ENCODE measurements at regions not wholly inside any gene's neighbourhood (a gene's known extent, or its start where the extent isn't known, plus 50 kb on each side); places are given as distances from the start of the nearest gene placed in this dataset.

DNA sequence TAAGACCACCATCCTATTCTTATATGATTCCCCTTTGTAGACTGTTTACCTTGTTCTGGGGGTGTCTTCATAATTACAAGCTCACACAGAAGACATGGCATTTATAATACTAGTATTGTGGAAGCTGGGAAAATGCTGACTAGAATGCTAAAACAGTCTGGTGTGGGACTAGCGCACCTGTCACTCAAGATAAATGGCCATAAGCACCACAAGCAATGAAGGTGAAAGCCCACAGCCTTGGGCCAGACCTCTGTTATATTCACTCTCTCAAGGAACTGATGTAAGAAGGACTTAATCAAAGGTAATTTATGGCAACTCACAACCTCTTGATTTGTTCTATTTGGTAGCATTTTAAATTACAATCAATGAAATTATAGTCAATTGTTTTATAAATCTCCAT is 721.5 kb downstream of the SEMA5A start:
- Histone ChIP-seq H3K27ac (ENCODE audit: low read depth, low read length) (no peak overlapping the region), H3K4me1 (ENCODE audit: control insufficient read depth in 3 of 3, insufficient read depth in 3 of 3, low read length in 3 of 3) (no peaks in the 10 kb centered on the region)

DNA sequence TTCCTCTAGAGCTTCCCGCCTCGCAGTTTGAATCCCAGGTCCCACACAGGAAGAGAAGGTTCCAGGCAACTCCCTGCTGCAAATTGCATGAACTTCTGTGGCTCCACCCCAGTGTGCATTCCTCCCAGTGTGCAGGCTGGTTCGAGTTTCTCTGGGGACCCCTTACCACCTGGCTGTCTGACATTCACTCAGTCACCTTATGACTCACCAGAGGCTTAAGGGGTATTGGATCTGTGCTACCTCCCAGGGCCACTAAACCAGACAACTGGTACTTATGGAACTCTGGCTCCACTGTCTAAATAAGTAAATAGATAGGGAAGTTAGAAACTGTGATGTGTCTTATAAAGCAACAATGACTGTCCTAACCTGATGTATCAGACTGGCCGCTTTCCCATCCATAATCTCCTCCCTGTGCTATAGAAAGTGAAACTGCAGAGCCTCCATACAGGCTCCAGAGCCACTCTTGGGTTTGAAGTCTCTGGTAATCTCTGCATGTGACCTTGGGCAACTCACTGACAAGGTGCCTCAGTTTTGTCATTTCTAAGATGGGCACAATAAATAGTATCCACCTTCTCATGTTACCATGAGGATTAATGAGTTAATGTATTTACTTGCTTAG is 720.6 kb downstream of the SEMA5A start:
- H3K27me3 ChIP-seq (ENCODE audit: control insufficient read depth in 3 of 3, insufficient read depth in 3 of 3, low read length in 3 of 3): no peaks in the 10 kb centered on the region
- no peaks in the 10 kb centered on the region for H3K36me3 ChIP-seq (ENCODE audit: control insufficient read depth in 3 of 3, insufficient read depth in 3 of 3, low read length in 3 of 3)
- no peak overlapping the region for H3K4me3 ChIP-seq (ENCODE audit: low read length in 3 of 3)
- no peaks in the 10 kb centered on the region for H3K4me1 ChIP-seq (ENCODE audit: control insufficient read depth in 3 of 3, insufficient read depth in 3 of 3, low read length in 3 of 3)
- no peak overlapping the region for H3K9ac ChIP-seq (ENCODE audit: low read depth in 1 of 3, low read length in 3 of 3)
- no peak overlapping the region for H3K27ac ChIP-seq (ENCODE audit: low read depth, low read length)
- no peaks in the 10 kb centered on the region for H3K9me3 ChIP-seq (ENCODE audit: control insufficient read depth in 3 of 3, low read length in 3 of 3)

More for the DNA sequence above, 721.5 kb downstream of the SEMA5A start:
- peaks cover 0 to under 1% (median 0%) of the 10 kb centered on the region in 3 donors for H3K9me3 ChIP-seq (ENCODE audit: control insufficient read depth in 3 of 3, low read length in 3 of 3)
- no peaks in the 10 kb centered on the region for H3K27me3 ChIP-seq (ENCODE audit: control insufficient read depth in 3 of 3, insufficient read depth in 3 of 3, low read length in 3 of 3)
- no peaks in the 10 kb centered on the region for H3K36me3 ChIP-seq (ENCODE audit: control insufficient read depth in 3 of 3, insufficient read depth in 3 of 3, low read length in 3 of 3)
- H3K9ac ChIP-seq (ENCODE audit: low read depth in 1 of 3, low read length in 3 of 3): no peak overlapping the region
- H3K4me3 ChIP-seq (ENCODE audit: low read length in 3 of 3): no peak overlapping the region

DNA sequence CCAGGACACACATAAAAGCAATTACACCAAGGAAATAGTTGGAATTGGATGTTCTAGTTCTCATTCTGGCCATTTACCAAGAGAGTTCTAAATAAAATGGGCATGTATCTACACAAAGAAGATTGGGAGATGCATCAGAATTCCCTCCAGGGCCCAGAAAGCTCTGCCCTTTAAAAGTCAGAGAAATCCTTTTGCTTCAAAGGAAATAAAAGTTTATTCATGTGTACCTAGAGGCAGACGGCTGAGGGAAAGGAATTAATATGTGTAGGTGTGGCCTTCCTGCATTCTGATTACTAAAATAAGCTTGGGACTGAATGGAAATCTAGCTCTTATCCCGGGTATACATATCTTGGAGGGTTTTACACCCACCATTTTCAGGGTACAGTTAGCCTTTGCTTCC is 719.4 kb downstream of the SEMA5A start:
- Histone ChIP-seq H3K9ac (ENCODE audit: low read depth in 1 of 3, low read length in 3 of 3) (no peak overlapping the region), H3K27ac (ENCODE audit: low read depth, low read length) (no peak overlapping the region), H3K36me3 (ENCODE audit: control insufficient read depth in 3 of 3, insufficient read depth in 3 of 3, low read length in 3 of 3) (no peaks in the 10 kb centered on the region), H3K27me3 (ENCODE audit: control insufficient read depth in 3 of 3, insufficient read depth in 3 of 3, low read length in 3 of 3) (no peaks in the 10 kb centered on the region), H3K4me3 (ENCODE audit: low read length in 3 of 3) (no peak overlapping the region), H3K9me3 (ENCODE audit: control insufficient read depth in 3 of 3, low read length in 3 of 3) (no peaks in the 10 kb centered on the region), H3K4me1 (ENCODE audit: control insufficient read depth in 3 of 3, insufficient read depth in 3 of 3, low read length in 3 of 3) (no peaks in the 10 kb centered on the region)

DNA sequence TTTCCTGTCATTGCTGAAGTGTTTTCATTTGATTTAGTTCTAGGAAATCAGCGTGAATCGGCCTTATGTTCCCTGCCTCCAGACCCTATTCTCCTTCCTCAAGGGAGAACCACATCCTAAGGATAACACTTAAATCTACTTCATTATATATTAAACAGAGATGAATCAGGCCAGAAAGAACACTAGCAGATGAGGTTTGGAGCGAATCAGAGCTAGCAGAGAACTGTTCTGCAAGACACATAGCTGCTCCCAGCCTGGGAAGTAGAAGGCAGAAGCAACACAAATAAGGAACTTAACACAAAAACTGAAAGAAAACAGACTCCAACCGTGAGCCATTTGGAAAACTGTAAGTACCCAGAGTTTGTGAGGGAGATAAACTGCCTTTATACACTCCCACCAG is 718.2 kb downstream of the SEMA5A start:
- Histone ChIP-seq H3K36me3 (ENCODE audit: control insufficient read depth in 3 of 3, insufficient read depth in 3 of 3, low read length in 3 of 3) (no peaks in the 10 kb centered on the region), H3K27ac (ENCODE audit: low read depth, low read length) (no peak overlapping the region), H3K9me3 (ENCODE audit: control insufficient read depth in 3 of 3, low read length in 3 of 3) (no peaks in the 10 kb centered on the region), H3K4me3 (ENCODE audit: low read length in 3 of 3) (no peak overlapping the region), H3K4me1 (ENCODE audit: control insufficient read depth in 3 of 3, insufficient read depth in 3 of 3, low read length in 3 of 3) (no peaks in the 10 kb centered on the region), H3K9ac (ENCODE audit: low read depth in 1 of 3, low read length in 3 of 3) (no peak overlapping the region), H3K27me3 (ENCODE audit: control insufficient read depth in 3 of 3, insufficient read depth in 3 of 3, low read length in 3 of 3) (no peaks in the 10 kb centered on the region)

DNA sequence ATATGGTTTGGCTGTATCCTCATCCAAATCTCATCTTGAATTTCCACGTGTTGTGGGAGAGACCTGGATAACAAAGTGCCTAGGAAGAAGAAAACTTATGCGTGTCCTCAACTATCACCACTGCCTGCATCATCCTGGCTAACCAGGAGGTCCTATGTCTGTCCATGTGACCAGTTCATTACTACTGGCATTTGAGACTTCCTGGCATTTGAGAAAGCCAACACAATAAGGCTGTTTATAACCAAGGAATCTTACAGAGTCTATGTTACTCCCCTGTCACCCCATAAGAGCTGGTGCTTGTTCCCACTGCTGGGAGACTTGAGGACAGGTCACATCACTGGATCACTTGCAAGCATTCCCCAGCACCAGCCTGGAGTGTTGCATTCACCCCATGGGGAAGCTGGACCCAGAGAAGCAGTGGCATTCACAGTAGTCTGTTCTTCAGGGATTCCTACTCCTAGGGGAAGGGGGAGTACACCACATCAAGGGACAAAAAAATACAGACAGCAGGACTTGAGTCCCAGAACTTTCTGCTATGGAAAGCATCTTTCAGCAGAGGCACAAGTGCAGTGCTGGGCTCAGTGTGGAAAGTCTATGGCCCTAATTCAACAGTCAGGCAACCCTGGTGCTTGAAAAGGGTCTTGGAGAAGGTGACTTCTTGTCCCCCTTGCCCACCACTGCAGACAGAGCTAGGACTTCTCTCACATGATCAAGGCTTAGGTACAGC is 717.1 kb downstream of the SEMA5A start:
- no peak overlapping the region for H3K27ac ChIP-seq (ENCODE audit: low read depth, low read length)
- no peaks in the 10 kb centered on the region for H3K36me3 ChIP-seq (ENCODE audit: control insufficient read depth in 3 of 3, insufficient read depth in 3 of 3, low read length in 3 of 3)
- H3K4me3 ChIP-seq (ENCODE audit: low read length in 3 of 3): no peak overlapping the region
- no peaks in the 10 kb centered on the region for H3K4me1 ChIP-seq (ENCODE audit: control insufficient read depth in 3 of 3, insufficient read depth in 3 of 3, low read length in 3 of 3)
- H3K9ac ChIP-seq (ENCODE audit: low read depth in 1 of 3, low read length in 3 of 3): no peak overlapping the region
- H3K9me3 ChIP-seq (ENCODE audit: control insufficient read depth in 3 of 3, low read length in 3 of 3): no peaks in the 10 kb centered on the region
- H3K27me3 ChIP-seq (ENCODE audit: control insufficient read depth in 3 of 3, insufficient read depth in 3 of 3, low read length in 3 of 3): no peaks in the 10 kb centered on the region

DNA sequence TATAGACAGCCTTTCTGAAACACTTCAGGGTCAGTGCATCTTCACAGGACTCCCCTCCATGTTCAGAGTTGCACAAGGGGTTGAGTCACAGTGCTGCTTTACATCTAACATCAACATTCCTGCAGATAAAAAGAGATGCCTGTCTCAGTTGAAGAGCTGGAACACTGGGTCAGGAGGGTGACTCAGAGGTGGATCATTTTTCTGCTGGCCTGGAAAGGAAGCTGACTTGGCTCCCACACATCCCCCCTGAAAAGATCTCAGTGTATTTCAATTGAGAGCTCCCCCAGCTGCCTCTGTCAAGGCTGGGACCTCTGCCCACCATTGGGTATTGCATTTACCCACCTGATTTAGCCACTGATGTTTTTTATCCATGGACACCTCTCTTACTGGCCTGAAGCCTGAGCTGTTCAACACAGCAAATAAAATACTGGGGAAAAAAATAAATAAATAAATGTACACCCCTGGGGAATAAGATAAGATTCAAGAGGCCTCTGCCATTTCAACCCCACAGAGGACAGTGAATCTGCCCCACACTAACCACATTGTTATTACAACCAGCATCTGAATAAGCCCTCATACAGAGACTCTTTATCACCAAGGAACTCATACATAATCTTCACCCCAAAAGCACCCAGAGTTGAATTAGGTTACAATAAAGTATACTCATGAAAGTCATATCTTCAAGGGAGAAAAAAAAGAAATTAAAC is 716.4 kb downstream of the SEMA5A start:
- Histone ChIP-seq H3K36me3 (ENCODE audit: control insufficient read depth in 3 of 3, insufficient read depth in 3 of 3, low read length in 3 of 3) (no peaks in the 10 kb centered on the region), H3K4me1 (ENCODE audit: control insufficient read depth in 3 of 3, insufficient read depth in 3 of 3, low read length in 3 of 3) (no peaks in the 10 kb centered on the region), H3K4me3 (ENCODE audit: low read length in 3 of 3) (no peak overlapping the region), H3K9me3 (ENCODE audit: control insufficient read depth in 3 of 3, low read length in 3 of 3) (no peaks in the 10 kb centered on the region), H3K9ac (ENCODE audit: low read depth in 1 of 3, low read length in 3 of 3) (no peak overlapping the region), H3K27me3 (ENCODE audit: control insufficient read depth in 3 of 3, insufficient read depth in 3 of 3, low read length in 3 of 3) (no peaks in the 10 kb centered on the region), H3K27ac (ENCODE audit: low read depth, low read length) (no peak overlapping the region)

DNA sequence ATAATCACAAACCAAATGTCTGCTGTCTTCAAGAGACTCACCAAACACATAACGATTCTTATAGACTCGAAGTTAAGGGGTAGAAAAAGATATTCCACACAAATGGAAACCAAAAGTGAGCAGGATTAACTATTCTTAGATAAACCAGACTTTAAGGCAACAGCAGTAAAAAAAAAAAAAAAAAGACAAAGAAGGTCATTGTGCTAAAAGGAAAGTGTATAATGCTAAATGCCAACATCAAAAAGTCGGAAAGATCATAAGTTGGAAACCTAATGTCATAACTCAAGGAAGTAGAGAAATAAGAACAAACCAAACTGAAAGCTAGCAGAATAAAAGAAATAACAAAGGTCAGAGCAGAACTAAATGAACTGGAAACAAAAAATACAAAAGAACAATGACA is 714.6 kb downstream of the SEMA5A start:
- Histone ChIP-seq H3K9me3 (ENCODE audit: control insufficient read depth in 3 of 3, low read length in 3 of 3) (no peaks in the 10 kb centered on the region), H3K27ac (ENCODE audit: low read depth, low read length) (no peak overlapping the region), H3K4me3 (ENCODE audit: low read length in 3 of 3) (no peak overlapping the region), H3K27me3 (ENCODE audit: control insufficient read depth in 3 of 3, insufficient read depth in 3 of 3, low read length in 3 of 3) (no peaks in the 10 kb centered on the region), H3K36me3 (ENCODE audit: control insufficient read depth in 3 of 3, insufficient read depth in 3 of 3, low read length in 3 of 3) (no peaks in the 10 kb centered on the region), H3K4me1 (ENCODE audit: control insufficient read depth in 3 of 3, insufficient read depth in 3 of 3, low read length in 3 of 3) (no peaks in the 10 kb centered on the region), H3K9ac (ENCODE audit: low read depth in 1 of 3, low read length in 3 of 3) (no peak overlapping the region)

DNA sequence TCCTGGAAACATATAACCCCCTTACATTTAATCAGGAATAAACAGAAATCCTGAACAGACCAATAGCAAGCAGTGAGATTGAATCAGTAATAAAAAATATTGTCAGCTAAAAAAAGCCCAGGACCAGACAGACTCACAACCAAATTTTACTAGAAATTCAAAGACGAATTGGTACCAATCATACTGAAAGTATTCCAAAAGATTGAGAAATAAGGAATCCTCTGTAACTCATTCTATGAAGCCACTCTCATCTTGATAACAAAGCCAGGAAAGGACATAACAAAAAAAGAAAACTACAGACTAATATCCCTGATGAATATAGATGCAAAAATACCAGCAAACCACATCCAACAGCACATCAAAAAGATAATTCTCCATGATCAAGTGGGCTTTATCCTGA is 714.0 kb downstream of the SEMA5A start:
- Histone ChIP-seq H3K9me3 (ENCODE audit: control insufficient read depth in 3 of 3, low read length in 3 of 3) (no peaks in the 10 kb centered on the region), H3K36me3 (ENCODE audit: control insufficient read depth in 3 of 3, insufficient read depth in 3 of 3, low read length in 3 of 3) (no peaks in the 10 kb centered on the region)

DNA sequence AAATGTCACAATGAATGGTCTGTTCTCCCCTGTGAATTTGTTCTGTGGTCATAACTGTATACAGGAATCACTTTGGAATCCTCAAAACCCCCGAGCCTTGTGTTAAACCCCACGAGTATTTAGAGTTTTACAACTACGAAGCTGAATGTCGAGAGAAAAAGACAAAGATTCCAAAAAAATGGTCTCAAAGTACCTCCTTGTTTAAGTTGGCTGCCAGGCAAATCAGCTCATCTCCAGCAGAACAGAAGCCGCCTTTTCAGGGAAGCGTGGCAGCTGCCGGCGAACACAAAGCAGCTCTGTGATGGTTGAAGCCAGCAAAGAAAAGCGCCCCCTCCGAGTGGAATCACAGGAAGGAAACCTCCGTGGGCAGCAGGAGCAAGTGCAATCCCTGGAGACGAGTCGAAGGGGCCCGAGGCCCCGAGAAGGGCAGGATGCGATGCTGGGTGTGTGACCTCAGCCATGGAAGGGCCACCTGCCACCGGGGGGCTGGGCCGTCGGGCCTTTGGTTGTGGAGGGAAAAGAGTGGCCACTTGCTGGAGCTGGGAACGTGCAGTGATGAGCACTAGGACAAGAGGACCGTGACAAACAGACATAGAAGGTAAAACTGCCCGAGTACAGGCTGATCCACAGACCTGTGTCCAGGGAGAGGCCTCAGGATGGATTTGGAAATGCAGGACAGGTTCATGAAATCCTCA is 706.4 kb downstream of the SEMA5A start:
- no peak overlapping the region for H3K9ac ChIP-seq (ENCODE audit: low read depth in 1 of 3, low read length in 3 of 3)

More for the DNA sequence above, 714.0 kb downstream of the SEMA5A start:
- Histone ChIP-seq H3K27ac (ENCODE audit: low read depth, low read length) (no peak overlapping the region), H3K9ac (ENCODE audit: low read depth in 1 of 3, low read length in 3 of 3) (no peak overlapping the region), H3K27me3 (ENCODE audit: control insufficient read depth in 3 of 3, insufficient read depth in 3 of 3, low read length in 3 of 3) (no peaks in the 10 kb centered on the region), H3K4me1 (ENCODE audit: control insufficient read depth in 3 of 3, insufficient read depth in 3 of 3, low read length in 3 of 3) (no peaks in the 10 kb centered on the region), H3K4me3 (ENCODE audit: low read length in 3 of 3) (no peak overlapping the region)

DNA sequence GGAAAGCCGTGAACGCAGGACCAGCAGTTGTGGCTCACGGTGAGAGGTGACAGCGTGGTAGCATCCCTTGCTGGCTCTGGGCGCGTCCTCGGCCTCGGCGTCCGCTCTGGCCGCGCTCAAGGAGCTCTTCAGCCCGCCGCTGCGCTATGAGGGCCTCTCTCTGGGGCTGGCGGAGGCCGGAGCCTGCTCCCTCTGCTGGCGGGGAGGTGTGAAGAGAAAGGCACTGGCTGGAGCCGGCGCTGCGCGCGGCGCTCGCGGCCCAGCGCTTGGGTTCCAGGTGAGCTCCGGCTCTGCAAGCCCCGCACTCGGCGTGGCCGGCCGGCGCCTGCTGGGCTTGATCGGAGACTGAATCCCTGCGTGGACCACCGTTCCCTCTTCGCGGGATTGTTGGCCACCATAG is 705.6 kb downstream of the SEMA5A start:
- no peaks in the 10 kb centered on the region for H3K36me3 ChIP-seq (ENCODE audit: control insufficient read depth in 3 of 3, insufficient read depth in 3 of 3, low read length in 3 of 3)
- H3K27ac ChIP-seq (ENCODE audit: low read depth, low read length): no peak overlapping the region
- H3K4me1 ChIP-seq (ENCODE audit: control insufficient read depth in 3 of 3, insufficient read depth in 3 of 3, low read length in 3 of 3): no peaks in the 10 kb centered on the region
- no peaks in the 10 kb centered on the region for H3K27me3 ChIP-seq (ENCODE audit: control insufficient read depth in 3 of 3, insufficient read depth in 3 of 3, low read length in 3 of 3)
- H3K9me3 ChIP-seq (ENCODE audit: control insufficient read depth in 3 of 3, low read length in 3 of 3): no peaks in the 10 kb centered on the region
- H3K4me3 ChIP-seq (ENCODE audit: low read length in 3 of 3): no peak overlapping the region
- H3K9ac ChIP-seq (ENCODE audit: low read depth in 1 of 3, low read length in 3 of 3): no peak overlapping the region

More for the DNA sequence above, 706.4 kb downstream of the SEMA5A start:
- Histone ChIP-seq H3K36me3 (ENCODE audit: control insufficient read depth in 3 of 3, insufficient read depth in 3 of 3, low read length in 3 of 3) (no peaks in the 10 kb centered on the region), H3K9me3 (ENCODE audit: control insufficient read depth in 3 of 3, low read length in 3 of 3) (no peaks in the 10 kb centered on the region), H3K4me1 (ENCODE audit: control insufficient read depth in 3 of 3, insufficient read depth in 3 of 3, low read length in 3 of 3) (no peaks in the 10 kb centered on the region), H3K4me3 (ENCODE audit: low read length in 3 of 3) (no peak overlapping the region), H3K27ac (ENCODE audit: low read depth, low read length) (no peak overlapping the region), H3K27me3 (ENCODE audit: control insufficient read depth in 3 of 3, insufficient read depth in 3 of 3, low read length in 3 of 3) (no peaks in the 10 kb centered on the region)

Measured in skeletal muscle tissue (tissue), 3 donors.